HPDE6-E6E7 (cell line): ENCODE measurements at regions not wholly inside any gene's neighbourhood (a gene's known extent, or its start where the extent isn't known, plus 50 kb on each side); places are given as distances from the start of the nearest gene placed in this dataset.

Experiments used
- DNase-seq: peaks from one replicate; pipeline ENCODE4 v3.0.0; 2011; ENCODE audit warnings: missing footprints; ENCODE audit errors: extremely low spot score

DNA sequence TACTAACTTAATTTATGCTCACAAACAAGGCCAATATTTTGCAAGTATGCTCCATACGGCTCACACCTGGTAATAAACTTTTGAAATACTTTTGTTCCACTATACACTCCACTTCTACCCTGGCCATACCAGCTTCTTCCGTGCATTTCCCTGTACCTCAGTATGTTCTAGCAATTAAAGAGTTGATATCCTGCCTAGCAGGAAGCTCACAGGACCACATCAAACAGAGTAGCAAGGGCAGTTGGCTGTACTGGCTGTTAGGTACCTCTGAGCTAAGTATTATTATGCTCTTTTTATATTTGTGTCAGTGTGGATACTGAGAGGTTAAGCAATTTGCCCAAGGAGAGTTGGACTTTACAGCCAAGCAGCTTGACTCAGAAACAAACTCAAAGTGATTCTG is 257.7 kb downstream of the SLITRK6 start:
- no peak for DNase-seq

DNA sequence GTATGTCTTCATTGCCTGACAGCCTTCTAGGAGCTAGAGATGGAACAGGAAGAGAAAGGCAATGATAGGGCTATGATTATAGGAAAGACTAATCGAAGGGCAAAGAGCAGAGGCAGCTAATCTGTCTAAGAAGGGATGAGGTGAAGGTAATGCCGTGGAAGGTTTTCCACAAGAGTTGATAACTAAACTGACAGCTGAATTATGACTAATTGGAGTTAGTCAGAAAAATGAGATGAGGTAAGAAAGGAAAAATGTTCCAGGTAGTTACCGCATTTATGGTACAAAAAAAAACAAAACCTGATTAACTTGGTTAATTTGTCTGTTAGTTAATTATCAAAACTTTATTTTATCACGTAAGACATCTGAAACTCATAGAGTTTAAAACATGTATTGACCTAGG is 260.3 kb downstream of the SLITRK6 start:
- peak; percentile 7 for DNase-seq

DNA sequence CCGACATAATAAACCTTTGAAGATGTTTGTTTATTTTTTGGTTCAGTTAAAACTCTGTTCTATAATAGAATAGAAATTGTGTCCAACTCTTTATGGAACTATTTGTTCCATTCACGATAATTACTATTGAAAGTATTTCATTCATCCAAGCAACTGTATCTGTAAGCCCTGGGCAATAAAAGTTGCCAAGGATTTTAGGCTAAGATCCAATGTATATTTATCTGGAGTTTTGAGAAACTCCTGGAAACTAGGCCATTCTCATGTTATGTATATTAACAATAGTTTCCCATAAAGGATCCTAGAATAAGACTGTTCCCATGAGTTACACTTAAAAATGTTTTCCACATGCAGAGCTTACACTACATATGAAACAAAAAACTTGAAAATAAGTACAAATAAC is 261.6 kb downstream of the SLITRK6 start:
- no peak for DNase-seq

DNA sequence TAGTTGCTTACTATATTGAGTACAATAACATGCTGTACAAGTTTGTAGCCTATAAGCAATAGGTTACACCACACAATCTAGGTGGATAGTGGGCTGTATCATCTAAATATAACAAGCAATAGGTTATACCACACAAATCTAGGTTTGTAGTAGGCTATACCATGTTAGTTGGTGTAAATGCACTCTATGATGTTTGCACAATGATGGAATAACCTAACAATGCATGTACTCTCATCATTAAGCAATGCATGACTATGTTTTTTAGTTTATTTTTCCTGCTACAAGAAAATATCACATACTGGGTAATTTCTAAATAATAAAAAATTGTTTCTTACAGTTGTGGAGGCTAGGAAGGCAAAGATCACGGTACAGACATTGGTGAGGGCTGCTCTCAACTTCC is 262.5 kb downstream of the SLITRK6 start:
- DNase-seq, result no peak

DNA sequence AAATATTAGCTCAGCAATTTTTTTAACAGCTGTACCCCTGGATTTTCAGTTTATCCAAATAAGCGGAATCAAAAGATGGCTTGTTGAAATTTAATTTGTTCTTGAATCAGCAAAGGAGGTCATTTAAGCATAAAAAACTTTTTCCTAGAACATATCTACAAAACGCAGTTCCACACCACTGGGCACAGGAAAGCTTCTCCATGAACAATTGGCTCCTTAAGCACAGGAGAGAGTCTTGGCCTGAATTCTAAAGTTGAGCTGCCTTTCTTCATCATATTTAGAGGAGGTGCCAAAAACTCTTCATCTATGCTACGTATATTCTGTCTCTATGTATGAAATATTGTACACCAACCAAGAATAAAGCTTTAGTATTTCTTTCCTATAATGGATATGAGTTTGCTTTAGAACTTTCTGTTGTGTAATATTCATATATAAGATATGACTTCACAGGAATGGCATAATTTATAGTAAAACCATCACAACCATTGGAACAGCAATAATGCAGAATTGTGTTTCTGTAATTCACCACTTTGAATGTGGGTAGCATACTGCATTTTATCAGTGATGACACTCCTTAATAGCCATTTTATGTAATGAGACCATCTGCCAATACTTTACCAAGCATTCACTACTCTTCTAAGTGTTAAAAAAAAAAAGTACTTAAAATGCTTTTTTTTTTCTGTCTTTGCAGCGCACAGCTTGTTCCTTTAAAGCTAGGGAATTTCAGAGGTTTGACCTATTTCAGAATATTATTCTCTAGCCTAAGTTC is 263.7 kb downstream of the SLITRK6 start:
- DNase-seq, result no peak

DNA sequence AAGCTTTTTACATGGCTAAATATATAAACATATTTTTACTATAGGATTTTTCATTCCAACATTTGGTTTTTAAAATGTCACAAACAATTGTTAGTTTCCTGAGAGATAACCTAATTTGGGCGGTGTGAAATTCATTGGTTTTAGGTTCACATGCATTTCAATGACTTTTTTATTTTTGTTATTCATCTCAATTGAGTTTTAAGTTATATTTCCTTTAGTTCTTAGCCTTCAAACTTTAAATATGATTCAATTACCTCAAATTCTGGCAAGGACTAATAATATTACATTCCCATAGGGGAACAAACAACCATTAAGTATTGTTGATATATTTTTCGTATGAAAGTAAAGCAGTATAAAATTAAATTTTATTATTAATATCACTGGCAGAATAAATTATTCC is 265.3 kb downstream of the SLITRK6 start:
- no peak for DNase-seq

DNA sequence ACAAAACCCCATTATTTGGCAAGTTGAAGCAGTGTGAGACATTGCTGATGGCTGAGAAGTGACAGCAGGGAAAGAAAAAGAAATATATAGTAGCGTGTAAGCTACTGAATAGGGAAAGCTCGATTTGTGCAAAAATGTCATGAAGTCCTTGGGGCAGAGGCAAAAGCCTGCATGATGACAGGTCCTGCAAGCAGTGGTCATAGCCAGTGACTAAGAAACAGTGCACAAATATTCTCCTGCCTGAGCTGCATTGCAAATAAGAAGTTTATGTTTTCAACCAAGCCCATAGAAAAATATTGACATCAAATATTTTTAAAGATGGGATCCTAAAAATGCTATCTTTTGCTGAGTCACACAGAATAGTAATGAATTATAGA is 270.0 kb downstream of the SLITRK6 start:
- no peak for DNase-seq

DNA sequence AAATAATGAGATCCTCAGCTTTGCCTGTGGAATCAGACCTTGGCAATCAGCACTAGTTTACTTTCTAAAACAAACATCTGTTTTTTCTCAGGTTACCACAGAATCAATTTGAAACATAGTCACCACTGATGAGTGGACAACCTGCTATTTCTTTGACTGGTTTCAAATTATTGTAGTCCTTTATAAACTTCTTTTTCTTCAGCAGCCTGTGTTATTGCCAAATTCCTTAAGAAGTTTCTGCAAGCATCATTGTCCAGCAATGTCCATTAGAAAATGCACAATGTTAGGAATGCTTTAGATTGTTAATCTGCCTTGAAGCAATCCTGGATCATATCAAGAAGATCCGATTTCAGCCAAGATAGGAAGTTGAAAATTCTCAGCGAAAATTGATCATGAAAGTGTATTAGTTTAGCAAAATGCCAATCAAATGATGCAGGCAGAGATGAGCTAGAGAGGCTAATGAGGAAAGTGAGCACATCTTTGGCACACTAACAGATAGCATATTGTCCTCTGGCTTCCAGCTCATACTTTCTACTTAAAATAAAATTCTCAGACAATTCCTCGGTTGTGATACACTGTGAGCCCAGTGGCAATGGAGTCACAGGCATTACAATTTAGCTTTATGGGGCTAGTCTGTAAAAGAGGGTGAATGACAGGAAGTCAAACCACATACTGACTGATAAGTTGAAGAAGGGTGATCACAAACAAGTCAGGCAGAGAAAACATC is 270.6 kb downstream of the SLITRK6 start:
- DNase-seq, result no peak

DNA sequence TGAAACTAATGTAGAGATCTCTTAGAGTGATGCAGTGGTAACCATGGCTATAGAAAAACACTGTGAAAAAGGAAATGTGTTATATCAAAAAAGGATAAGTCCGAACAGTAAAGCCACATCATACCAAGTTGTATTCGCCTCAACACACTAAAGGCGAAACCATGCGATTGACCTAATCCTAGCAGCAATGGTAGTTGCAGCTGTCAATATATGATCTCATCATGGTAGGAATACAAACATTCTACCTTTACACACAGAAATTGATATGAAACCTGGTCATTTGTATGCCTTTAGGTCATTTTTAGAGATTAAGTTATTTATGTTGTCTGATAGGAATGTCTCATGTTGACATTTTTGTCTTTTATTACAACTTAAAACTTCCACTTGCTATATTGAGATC is 271.9 kb downstream of the SLITRK6 start:
- no peak for DNase-seq

DNA sequence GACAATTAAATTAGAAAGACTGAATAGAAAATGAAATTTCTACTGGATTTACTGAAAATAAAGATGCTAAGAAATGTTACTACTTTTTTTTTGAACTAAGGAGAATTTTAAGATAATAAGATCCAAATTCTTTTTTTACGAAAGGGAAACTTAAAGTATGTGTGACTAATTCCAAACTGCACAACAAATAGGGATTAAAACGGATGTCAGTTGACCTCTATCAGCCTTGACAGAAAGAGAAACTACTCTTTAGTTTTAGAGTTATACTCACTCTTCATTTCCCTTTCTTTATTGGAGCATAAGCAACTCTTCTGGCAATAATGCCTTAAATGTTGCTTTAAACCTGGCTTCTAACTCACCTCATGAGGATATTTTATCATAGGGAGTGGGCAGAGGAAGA is 273.8 kb downstream of the SLITRK6 start:
- no peak for DNase-seq

DNA sequence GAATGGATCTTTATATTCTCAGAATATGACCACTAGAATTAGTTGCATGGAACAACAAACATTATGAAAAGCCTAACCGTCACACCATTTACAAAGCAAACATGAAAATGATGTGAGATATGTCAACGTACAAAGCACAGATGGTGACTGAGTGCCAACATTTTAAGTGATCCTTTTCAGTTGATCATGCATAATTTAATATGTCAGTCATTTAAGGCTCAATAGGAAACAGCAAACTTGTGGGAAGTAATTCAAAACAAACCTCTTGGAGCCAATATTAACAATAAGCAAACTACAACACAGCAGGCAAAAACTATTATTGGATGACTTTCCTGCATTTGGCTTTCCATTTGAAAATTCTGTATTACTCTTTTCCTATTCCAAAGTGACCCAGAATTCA is 277.6 kb downstream of the SLITRK6 start:
- no peak for DNase-seq

DNA sequence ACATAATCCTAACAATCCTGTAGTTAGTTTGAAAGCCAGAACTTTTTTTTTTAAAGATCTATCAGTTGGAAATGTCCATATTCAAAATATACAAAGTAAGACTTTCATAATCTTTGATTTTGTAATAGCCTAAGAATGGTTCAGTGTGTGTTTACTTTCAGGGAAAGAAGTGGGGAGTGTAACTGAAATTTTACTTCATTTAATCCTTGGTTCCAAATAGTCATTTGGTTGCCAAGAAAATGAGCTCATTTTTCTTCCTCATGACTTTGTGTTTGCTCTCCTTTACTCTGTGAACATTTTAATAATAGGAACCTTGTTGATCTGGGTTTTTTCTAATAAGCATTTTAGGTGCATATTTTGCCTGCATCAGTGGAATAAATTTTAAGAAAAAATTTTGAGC is 278.8 kb downstream of the SLITRK6 start:
- no peak for DNase-seq

DNA sequence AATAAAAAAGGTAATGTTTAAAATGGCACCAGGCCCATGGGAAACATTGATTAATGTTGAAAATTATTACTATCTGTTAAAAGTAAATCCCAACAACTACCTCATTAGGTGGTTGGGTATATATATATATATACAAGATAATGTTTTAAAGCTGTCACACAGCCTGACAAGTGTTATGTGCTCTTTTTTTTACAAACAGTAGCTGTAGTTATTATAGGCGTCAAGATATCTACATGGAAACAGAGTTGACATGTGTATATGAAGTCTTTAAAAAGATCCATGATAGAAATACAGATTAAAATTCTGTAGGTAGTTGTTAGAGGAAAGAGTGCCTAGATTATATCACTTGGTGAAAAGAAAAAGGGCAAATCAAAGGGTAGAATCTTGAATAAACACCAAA is 279.9 kb downstream of the SLITRK6 start:
- DNase-seq, result no peak

DNA sequence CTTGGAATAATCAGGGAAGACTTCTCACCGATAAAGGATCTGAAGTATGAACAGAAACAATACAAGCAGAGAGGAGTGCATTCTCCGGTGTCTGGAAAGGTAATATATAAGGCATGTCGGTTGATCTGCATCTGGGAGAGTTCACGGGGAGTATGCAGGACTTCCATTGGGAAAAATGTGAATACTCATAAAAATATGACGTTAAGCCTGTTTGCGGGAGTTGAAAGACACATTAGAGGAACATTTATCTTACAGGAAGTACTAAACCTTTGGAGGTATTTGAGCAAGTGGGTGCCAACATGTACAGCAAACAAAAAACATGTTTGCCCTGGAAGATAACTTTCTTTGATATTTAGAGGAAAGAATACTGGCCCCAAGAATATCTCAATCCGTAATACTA is 286.8 kb downstream of the SLITRK6 start:
- no peak for DNase-seq

DNA sequence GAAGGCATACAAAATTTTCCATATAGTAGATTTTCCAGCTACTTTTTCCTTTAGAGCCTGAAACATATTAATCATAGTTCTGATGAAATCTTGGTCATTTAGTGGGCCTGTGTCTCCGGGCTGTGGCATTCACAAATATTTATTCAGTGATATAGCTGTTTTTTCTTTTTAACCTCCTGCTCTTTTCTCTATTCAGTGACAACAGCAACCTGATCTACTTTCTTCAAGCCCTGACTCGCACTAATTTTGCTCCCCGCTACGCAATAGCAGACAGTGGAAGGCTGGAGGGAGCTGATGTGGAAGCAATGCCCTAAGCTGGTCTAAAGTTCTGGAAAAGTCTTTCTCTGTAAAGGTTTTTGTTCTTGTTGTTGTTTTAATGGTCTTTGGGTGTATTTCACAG is 289.7 kb downstream of the SLITRK6 start:
- peak; percentile 63 for DNase-seq

DNA sequence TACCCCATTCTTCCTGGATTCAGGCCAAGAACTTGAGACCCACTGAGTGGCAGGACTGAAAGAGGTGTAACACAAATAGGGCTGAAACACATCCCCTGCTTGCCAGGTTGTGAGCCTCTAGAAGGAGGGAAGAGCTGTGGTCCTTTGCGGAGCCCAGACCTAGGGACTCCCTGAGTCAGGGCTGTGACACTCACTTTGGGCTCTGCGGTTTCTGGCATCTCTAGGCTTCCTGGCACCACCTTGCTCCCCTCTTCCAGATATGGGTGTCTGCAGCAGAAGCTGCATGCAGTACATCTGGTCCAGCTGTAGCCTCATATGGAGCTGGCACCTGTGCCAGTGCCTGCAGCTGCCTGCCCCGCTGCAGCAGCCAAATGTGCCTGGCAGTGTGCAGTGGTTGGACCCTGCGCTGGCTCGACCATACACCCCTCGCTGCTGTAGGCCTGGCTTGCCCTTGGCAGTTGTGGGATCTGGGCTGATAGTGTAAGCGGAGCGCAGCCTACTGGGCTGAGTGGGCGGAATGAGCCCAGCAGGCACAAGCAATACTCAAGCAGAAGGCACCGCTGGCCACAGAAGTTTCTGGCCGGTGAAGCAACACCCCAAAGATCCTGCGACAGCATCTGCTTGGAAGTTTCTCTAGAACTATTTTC is 290.4 kb downstream of the SLITRK6 start:
- no peak for DNase-seq

DNA sequence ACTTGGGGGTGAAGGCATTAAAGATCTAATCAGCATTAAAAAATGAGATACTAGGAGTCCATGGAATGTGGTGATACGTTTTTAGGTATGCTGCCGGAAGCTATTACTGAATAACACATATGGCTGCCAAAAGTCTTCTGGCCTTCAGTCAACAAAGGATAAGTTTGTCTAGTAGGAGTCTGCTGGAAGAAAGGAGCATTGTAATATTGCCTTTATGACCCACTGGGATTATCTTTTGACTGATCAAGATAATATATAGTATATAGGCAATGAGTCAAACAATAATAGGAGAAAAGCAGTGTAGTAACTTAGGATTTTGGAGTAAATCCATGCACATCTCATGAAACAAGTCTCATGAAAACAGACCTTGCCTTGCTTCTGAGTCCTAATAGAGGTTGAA is 295.4 kb downstream of the SLITRK6 start:
- no peak for DNase-seq

DNA sequence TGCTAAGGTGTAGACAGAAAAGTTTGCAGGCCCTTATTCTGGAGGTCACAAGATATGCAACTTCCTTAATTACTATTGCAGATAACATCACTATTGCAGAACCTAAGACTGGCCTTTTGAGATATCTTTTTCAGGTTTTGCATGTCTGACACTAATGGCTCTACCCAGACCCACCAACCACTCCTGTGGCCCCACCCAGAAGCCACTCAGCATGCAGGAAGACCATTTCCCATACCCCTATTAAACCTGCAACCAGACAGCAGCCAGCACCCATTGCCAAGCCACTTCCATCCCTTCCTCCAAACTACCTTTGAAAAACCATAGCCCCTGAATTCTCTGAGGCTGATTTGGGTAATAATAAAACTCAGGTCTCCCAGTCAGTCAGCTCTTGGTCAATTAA is 297.6 kb downstream of the SLITRK6 start:
- no peak for DNase-seq

DNA sequence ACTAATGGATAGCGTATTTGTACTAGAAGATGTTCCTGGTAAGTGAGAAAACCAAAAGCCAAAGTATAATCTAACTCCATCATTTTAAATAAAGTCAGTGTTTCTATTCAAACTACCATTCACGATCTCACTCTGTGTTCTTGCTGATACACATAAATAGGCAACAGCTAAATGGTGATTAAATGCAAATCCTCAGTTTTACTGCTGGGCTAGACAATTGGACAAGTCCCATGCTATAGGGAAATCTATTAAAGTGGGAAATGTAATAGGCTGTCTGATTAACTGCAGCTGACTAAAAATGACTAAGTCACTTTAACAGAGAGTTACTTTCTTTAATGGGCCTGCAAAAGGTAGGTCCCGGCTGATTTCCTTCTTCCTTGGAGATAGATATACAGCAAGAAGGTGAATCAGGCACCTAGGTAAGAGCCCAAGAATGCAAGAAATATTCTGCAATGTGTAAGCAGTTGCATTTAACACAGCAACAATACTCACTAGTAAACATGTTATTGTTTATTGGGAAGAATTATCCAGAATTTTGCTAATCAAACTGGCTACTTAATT is 298.4 kb downstream of the SLITRK6 start:
- DNase-seq, result peak; percentile 9

DNA sequence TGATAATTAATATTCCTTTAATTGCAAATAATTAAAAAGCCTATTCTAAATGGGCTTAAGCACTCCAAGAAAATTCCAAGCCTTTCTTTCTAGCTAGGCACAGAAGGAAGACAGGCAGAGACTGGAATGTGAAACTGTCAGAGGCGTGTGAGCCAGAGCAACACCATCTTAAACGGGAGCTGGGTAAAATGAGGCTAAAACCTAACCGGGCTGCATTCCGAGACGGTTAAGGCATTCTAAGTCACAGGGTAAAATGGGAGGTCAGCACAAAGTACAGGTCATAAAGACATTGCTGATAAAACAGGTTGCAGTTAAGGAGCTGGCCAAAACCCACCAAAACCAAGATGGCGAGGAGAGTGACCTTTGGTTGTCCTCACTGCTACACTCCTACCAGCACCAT is 300.4 kb downstream of the SLITRK6 start:
- no peak for DNase-seq

DNA sequence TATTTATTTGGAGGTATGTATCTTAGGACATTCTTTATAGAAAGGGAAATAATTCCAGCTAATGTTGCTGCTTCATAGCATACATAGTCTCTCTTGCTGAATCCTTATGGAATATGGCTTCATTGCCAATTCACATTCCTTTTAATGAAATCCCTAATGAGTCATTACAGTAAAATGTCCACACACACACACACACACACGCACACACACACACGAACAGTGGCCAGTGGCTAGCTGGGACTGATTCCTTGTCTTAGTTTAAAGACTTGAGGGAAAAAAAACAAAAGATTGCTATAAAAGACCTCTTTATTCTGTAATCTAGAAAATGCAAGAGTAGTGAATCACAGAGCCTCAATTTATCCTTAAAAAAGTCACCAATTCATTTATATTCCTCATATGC is 301.6 kb downstream of the SLITRK6 start:
- DNase-seq, result peak; percentile 2

DNA sequence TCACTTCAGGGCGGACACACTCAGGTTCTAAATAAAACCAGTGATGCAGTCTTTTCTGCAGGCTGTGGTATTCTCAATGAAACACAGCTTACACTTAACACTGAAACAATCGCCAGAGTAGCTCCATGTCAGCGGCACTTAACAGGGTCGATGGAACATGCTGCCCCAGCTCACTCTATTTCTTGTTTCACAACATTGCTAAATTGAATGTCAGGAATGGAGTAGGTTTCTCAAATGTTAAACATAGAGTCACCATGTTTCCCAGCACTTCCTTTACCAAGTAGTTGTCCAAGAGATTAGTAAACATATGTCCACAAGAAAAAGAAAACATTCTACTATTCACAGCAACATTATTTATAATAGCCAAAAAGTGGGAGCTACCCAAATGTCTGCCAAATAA is 306.9 kb downstream of the SLITRK6 start:
- no peak for DNase-seq

DNA sequence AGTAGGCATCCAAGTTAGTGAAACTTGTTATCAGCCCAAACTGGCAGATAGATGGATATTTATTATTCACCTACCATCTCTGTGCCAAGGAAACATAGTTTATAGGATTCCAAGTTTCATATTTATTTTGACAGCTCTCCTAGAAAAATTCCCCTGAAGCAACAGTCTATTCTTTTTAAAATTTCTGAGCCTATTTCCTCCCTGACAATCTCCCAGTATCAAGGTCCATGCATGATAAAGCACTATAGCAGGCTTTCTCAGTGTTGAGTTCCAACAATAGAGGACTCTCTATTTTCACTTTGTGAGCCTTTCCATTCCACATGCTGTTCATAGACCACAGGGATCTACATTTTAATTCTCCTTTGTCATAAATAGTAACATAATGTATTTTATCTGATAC is 312.6 kb downstream of the SLITRK6 start:
- no peak for DNase-seq
